ENCODE measurements at regions not wholly inside any gene's neighbourhood (a gene's known extent, or its start where the extent isn't known, plus 50 kb on each side); places are given as distances from the start of the nearest gene placed in this dataset.
"Not testable (repeated sequence)": the region's sequence is repeated elsewhere in the genome, so short reads cannot be mapped to it uniquely, and the experiment has no call there.

DNA sequence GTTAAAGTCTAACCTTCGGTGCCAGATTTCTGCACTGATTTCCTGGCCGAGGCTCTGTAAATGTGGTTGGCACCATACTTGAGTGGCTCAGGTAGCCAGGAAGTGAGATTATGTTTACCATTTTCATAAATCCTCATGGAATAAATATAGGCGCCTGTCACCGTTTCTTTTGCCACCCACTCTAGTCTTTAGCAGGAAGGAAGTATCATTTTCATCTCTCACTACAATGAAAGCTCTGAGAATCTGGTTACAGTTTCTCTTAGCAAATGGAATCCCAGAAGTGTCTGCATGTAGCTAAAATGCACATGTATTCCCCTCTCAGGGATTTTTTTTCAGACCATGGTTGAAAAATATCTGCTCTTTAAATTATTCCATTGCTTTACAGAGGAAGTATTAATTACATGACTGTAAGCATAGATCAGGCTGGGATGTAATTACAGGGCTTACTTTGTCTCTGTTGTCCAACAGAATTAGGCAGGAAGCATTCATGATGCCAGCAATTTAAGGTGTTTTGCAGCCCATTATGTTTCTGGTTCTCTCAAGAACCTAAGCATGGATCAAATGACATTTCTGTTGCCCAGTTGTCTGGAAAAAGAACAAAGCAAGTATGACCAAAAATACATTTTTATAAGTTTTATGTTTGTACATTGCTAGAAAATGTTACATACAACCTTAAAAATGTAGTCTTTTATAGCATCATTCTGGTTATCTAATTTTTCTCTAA, 221.7 kb upstream of the SPRY2 start:
- DNase-seq: no peak

DNA sequence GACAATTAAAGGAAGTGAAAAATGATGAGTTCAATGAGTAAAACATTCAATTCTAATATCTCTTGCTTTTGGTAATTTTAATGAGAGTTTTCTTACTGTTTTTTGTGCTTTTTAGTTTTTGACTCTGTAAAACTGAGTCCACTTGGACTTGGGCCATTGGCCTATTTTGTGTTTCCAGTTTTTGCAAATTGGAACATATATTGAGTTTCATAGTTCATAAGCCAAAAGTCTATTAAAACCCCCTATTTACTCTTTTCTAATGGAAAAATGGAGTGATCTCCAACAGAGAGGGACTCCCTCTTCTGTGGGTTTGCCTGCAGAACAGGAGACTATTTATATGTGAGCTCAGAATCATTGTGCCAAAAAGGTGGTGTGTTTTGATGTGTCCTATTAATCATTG, 219.7 kb upstream of the SPRY2 start:
- DNase-seq: no peak

DNA sequence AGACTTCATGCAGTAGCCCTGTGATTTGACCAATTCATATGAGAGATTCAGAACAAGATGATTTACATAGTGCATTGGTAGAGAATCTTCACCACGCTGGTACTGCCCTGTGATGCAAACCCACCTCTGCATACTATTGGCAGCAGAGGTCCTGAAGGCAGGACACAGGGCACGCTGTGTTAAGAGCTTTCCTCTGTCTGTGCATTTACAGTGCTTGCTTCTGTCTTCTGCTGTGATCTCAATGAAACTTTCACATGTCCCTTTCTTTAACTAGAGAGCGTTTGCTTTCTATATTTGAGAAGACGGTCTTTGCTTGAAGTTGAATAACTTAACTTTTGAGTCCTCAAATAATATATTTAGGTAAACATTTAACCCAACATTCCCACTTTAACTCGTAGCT, 219.0 kb upstream of the SPRY2 start:
- no peak for DNase-seq

DNA sequence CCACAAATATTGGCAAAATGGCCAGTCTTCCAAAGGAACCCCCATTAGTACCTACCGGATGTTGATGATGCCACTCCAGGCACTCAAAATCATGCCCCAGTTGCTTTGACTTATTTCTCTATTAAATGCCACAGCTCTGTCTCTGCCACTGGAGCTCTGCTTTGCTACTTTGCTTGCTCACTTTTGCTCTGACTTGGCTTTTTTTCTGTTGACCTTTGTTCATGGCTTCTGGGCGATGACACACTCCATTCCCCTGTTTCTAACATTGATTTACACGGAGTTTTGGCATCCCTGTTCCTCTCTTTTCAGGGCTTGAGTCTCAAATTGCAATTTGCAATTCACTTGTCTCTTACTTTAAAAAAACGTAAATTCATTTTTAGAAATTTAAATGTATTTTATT, 217.1 kb upstream of the SPRY2 start:
- no peak for DNase-seq

DNA sequence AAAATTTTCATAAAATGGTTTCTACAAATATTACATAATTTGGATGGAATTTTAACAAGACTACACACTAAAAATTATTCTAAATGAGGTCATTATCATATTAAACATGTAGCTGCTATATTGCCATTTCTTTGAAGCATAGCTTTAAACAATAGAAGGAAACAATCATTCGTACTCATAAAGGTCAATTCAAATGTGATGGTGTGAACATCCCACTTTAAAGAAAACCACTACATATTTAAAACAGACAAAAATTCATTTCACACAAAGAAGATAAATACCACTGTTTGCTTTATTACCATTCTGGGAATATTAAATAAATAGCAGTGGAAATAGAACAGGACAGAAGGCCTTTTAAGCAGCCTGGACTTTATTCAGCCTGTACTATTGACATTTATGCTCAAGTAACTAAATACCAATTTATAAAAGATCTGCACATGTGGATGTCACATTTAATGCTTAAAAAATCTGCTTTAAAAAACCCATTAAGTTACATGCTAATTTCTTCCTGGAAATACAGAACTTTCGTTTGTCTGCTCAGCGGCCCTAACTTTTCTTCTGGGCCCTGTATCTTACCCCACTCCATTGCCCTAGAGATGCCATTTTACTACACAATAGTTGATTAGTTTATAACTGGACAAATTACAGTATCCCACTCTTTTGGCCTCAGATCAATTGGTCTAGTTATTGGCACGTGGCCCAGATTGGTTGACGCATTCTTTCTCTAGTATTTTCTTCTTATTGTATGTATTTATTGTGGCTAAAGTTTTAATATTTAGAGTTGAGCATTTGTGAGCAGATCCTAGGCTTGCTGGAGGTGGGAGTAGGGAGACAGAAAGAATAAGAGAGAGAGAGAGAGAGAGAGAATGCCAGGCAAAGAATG, 215.1 kb upstream of the SPRY2 start:
- no peak for DNase-seq

DNA sequence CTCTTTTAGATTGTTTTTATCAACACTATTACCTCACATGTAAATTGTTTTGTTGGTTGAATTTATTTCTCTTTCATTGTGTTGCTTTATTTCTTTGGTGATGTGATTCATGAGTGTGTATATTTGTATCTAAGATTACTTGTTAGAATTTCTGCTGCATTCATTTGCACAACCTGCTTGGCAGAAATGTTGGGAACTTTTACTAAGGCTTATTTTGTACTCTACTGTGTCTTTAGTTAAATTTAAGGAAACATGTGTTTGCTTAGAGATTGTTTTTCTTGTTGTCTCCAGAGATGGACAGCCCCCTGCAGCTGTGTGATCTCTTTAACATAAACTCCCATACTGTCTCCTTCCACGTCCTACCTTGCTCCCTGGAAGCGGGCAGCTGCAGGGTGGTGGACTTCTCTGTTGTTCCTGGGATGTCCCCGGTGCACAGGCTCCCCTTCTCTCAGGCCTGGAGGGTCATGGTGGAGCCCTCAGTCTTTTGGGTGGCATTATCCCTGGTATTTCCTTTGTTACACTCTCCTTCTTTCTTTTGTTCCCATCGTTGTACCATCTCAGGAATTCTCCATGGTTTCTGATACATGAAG, 212.0 kb upstream of the SPRY2 start:
- DNase-seq: no peak

DNA sequence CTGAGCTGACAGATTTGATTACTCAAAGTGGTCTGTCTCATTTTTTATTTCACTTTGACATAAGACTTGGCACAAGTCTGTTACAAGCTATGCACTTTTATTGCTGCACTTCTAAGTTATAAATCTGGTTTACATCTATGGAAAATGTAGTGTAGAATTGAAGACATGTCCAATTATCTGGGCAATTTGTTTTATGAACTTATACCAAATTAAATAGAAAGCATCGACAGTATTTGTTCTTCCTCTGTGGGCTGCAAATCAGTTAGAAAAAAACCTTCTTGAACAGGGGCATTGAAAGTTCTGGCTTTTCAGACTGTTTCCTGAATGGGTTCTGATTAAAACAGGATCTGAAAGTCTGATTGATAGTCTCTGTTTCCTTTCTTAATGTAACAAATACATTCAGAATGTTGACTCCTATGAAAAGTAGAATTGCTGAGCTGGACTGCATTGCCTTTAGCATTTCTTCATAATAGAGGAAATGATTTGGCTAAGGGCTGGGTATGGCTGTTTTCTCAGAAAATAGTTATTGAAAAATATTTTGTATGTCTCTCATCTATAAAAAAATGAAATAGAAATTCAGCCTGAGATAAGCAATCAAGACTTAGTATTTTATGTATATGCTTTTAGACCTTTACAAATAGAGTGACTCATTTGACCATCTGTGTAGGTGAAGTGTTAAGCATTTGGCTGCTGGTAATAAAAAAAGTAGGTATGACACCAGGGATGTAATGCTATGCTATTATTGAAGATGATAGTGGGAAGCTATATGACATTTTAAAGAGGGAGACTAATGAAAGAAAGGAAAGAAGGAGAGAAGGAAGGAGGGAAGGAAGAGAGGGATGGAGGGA, 210.9 kb upstream of the SPRY2 start:
- DNase-seq: peak; percentile 2 to 46 (median 21)

DNA sequence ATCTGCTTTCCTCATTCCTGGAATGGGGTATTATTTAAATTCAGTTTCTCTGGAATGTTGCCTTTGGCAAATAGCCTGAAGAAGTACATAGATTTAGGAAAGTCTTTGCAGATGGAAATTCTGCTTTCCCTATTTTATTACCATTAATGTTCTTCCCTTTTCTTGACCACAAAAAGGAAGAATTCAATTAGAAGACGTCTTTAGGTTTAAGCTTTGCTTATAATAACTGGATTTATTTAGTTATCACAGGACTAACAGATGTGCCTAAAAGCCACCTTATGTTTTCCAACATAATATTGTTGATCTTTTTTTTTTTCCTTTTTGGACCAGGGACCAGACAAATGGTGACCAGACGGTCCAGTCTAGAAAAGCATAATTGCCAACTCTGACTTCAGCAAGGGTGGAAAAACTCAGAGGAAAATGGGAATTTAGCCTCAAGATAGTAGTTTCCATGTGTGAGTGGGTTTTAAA, 210.1 kb upstream of the SPRY2 start:
- DNase-seq: peak in 1 of 4 experiments; percentile 27

DNA sequence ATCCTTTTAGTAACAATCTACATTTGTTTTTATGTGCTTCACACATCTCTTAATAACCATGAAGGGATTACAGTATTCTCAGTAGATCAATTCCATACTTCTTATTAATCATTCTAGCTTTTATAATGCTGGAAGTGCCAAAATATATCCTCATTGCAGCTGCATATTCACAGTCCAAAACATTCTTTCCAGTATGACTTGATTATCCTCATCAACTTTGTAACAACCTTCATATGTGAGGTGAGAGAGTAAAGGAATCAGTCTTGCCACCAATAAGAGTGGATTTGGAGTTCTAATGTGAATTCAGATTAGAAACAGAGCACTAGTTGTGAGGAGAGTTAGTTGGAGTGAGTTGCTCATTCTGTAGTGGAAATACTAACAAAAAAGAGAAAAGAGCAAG, 208.0 kb upstream of the SPRY2 start:
- DNase-seq: no peak

DNA sequence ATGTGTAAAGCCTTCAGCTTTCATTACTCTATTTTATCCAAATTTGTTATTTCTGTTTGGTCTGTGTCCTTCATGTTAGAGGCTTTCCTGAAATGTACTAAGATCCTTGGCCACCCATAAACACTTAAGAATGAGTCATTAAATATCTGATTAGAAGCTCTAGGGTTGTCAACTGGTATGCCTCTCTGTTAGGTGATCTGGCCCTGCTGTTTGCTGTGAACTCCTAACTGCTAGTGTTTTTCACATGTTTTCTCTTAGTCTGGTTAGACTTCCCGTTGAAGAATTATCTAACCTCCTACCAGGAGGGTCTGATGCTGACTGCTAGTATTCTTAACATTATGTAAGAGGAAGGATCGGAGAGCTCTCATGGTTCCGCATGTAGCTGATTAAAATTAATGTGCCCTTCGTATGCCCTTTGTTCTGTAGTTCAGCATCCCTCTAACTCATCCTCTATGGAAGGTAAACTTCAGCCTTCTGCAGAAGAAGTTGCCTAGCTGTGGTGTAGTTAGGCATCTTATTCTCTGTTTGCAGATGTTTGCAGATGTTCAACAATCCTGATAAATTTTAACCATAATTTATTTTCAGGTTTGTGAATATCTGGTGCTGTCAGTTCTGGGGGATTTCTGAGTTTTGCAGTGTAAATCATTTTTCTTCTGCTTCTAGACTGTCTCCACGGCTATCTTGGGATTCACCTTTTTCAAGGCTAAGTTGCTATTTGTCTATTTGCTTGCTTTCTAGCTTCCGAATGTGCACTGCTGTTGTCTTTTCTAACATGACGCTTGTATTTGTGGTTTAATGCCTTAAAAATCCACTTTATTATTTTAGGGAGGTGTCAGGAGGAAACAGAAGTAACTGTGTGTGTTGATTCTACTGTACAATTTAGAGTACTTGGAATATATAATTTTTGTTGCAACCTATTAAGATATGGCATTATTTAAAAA, 207.2 kb upstream of the SPRY2 start:
- DNase-seq: no peak

DNA sequence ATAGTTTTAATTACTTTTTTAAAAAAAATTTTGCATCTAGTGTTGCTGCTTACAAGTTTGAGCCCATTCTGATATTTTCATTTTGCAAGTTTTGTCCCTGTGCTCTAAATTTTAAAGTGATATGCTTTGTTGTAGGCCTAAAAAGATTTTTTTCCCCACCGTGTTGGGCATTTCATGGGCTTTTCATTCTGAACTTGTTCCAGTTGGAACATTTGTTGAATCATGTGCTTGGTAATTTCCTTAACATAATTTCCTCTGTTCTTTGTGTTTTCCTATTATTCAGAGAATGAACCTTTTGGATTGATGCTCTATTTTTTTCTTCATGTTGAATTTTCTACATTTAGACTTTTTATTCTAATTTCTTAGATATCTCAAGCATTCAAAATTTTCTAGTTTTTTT, 206.4 kb upstream of the SPRY2 start:
- DNase-seq: no peak

DNA sequence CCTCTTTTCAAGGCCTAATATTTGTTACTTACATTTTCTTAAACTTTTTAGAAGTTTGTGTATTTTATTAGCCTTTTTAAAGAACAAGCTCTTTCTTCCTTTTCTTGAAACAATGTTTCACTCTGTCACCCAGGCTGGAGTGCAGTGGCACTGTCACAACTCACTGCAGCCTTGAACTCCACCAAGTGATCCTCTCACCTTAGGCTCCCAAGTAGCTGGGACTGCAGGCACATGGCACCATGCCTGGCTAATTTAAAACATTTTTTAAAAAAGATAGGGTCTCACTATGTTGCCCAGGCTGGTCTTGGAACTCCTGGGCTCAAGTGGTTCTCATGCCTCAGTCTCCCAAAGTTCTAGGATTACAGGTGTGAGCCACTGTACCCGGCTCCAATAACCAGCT, 192.2 kb upstream of the SPRY2 start:
- no peak for DNase-seq

DNA sequence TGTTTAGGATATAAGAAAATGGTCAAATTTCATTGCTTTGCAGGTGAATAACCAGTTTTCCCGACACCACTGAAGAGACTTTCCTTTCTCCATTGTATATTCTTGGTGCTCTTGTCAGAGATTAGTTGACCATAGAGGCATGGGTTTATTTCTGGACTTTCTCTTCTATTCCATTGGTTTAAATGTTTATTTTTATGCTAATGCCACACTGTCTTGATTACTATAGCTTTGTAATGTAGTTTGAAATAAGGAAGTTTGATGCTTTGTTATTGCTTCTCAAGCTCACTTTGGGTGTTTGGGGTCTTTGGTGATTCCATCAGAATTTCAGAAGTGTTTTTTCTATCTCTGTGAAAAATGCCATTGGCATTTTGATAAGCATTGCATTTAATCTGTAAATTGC, 190.0 kb upstream of the SPRY2 start:
- DNase-seq: no peak

DNA sequence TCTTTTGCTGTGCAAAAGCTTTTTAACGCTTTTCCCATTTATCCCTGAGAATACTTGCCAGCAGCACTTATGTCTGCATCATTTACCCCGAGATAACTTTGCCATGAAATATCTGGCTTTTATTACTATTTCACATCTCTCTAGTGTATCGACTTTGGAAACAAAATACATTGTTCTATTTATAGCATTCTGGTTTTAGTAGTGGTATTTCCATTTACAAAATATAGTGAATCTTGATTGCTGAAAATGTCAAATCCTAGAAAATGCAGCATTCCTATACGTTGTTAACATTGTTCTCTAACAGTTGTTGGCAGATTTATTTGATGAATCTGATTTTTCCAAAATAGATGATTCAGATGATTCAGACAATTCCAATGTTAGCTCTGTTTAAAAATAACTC, 189.3 kb upstream of the SPRY2 start:
- no peak for DNase-seq

DNA sequence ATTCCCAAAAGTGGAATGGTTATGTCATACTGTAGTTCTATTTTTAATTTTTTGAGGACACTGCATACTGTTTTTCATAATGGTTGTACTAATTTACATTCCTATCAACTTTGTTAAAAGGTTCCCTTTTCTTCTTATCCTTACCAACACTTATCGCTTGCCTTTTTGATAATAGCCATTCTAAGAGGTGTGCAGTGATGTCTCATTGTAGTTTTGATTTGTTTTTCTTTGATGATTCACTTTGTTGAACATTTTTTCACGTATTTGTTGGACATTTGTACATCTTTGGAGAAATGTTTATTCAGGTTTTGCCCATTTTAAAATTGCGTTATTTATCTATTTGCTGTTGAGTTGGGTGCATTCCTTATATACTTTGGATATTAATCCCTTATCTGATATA, 188.8 kb upstream of the SPRY2 start:
- DNase-seq: no peak

DNA sequence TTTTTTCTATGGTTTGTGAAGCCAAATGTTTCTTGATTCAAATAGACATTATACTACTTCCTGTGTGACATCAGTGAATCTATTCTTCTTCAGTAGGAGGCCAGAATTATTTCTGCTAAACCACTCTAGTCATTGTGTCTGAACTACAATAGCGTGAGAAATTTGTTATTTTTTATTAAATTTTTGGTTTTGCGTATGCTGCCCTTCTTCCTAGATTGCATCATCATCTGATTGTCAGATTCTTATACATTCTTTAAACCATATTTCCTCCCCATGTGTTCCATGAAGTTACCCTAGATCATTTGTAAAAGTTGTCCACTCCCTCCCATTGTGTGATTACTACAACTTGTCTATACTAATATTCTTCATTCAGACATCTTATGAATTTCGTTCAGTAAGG, 187.8 kb upstream of the SPRY2 start:
- DNase-seq: no peak

DNA sequence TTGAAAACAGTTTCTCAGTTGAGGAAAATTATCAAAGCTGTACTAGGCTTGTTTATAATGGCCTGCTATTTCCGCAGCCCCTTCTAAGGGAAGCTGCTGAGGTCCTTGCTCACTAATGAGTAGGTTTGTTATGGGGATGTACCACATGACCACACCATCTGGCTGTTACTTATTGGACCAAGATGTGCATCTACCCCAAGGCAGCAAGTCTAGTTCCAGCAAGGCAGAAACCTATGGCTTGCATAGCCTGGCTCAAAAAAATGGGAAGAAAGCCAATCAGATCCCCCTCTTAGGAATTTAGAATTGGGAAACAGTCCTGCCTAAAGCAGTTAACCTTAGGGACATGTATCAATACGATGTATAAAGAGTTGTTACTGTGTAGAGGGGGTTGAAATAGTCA, 186.5 kb upstream of the SPRY2 start:
- no peak for DNase-seq

DNA sequence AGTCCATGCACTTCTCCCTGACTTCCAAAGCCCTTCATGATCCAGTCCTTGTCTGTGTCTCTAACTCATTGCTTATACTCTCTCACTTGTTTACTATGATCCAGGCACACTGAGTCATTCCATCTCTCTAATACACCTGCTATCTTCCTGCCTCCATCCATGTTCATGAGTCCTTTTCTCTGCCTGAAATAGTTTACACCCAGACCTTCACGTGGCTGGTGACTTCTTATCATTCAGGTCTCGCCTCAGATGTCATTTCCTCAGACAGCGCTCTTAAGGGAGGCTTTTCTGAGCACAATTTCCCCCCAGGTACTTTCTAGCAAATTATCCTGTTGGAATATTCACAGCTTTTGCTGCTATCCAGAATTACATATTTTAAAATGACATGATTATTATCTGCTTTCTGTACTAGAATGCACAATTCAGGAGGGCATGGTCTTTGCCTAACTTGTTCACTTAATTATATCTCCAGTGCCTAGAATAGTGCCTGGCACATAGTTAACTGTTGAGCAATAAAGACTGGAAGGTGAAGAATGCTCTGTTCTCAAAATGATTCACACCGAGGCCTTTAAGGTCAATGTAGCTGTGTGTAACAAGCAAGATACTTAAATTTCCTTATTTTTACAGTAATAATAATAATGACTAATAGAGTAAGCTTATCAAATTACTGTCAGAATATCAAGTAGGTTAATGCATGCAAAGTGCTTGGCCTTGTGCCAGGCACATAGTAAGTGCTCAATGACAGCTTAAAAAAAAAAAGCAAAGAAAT, 183.7 kb upstream of the SPRY2 start:
- DNase-seq: no peak

DNA sequence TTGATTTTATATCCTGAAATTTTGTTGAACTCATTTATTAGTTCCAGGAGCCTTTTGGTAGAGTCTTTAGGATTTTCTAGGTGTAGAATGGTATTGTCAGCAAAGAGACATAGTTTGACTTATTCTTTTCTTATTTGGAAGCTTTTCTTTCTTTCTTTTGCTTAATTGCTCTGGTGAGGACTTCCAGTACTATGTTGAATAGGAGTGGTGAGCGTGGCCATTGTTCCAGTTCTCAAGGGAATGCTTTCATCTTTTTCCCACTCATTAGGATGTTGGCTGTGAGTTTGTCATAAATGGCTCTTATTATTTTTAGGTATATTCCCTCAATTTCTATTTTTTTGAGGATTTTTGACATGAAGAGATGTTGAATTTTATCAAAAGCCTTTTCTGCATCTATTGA, 182.2 kb upstream of the SPRY2 start:
- DNase-seq: no peak

DNA sequence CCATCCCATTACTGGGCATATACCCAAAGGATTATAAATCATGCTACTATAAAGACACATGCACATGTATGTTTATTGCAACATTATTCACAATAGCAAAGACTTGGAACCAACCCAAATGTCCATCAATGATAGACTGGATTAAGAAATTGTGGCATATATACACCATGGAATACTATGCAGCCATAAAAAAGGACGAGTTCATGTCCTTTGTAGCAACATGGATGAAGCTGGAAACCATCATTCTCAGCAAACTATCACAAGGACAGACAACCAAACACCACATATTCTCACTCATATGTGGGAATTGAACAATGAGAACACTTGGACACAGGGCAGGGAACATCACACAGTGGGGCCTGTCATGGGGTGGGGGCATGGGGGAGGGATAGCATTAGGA, 181.5 kb upstream of the SPRY2 start:
- DNase-seq: not testable (repeated sequence)

Measured in suppressor macrophage (primary cell).